ENCODE measurements at regions not wholly inside any gene's neighbourhood (a gene's known extent, or its start where the extent isn't known, plus 50 kb on each side); places are given as distances from the start of the nearest gene placed in this dataset.
"Not testable (repeated sequence)": the region's sequence is repeated elsewhere in the genome, so short reads cannot be mapped to it uniquely, and the experiment has no call there.

- intact Hi-C loops (cut with micrococcal nuclease); H3K4me3 ChIP-seq (ENCODE audit: low read length in 2 of 2); H3K4me3 Mint-ChIP-seq; H3K27me3 Mint-ChIP-seq; H3K36me3 Mint-ChIP-seq; H3K4me1 Mint-ChIP-seq; H3K9me3 ChIP-seq (ENCODE audit: control insufficient read depth in 1 of 2, low read length in 2 of 2); H3K4me1 ChIP-seq (ENCODE audit: insufficient read depth, low read length); H3K27me3 ChIP-seq (ENCODE audit: insufficient read depth, low read length); H3K27ac ChIP-seq (ENCODE audit: low read depth, low read length); H3K36me3 ChIP-seq (ENCODE audit: insufficient read depth, low read length); POLR2A ChIA-PET (ENCODE audit: partially characterized antibody); DNase-seq; H3K9me3 Mint-ChIP-seq; H3K27ac Mint-ChIP-seq; CTCF ChIA-PET (ENCODE audit: partially characterized antibody): not testable (repeated sequence)
Measured at GRCh38 chr12:54799966-54800365, 54.4 kb upstream of the MUCL1 start.

GRCh38 chr12:54798651-54799050 lies 55.7 kb upstream of the MUCL1 start:
- H3K27ac Mint-ChIP-seq = no peak overlapping the region
- no peak overlapping the region for H3K27ac ChIP-seq (ENCODE audit: low read depth, low read length)
- no peaks in the 10 kb centered on the region for H3K4me1 ChIP-seq (ENCODE audit: insufficient read depth, low read length)
- no peaks in the 10 kb centered on the region for H3K36me3 ChIP-seq (ENCODE audit: insufficient read depth, low read length)
- H3K9me3 ChIP-seq (ENCODE audit: control insufficient read depth in 1 of 2, low read length in 2 of 2) = no peaks in the 10 kb centered on the region
- H3K4me3 Mint-ChIP-seq = no peak overlapping the region
- ChIA-PET POLR2A (ENCODE audit: partially characterized antibody) (no interaction called here), CTCF (ENCODE audit: partially characterized antibody) (no interaction called here)
- no peak overlapping the region for H3K4me3 ChIP-seq (ENCODE audit: low read length in 2 of 2)
- intact Hi-C loops (cut with micrococcal nuclease) = no loop called here
- H3K27me3 ChIP-seq (ENCODE audit: insufficient read depth, low read length) = no peaks in the 10 kb centered on the region
- DNase-seq = no peak
- peaks cover 0 to 2% (median 0%) of the 10 kb centered on the region in 8 donors for H3K9me3 Mint-ChIP-seq
- no peaks in the 10 kb centered on the region for H3K36me3 Mint-ChIP-seq
- no peaks in the 10 kb centered on the region for H3K4me1 Mint-ChIP-seq
- peaks cover 2 to 6% of the 10 kb centered on the region in 2 donors for H3K27me3 Mint-ChIP-seq

GRCh38 chr12:54796991-54797390 lies 57.3 kb upstream of the MUCL1 start:
- ChIA-PET POLR2A (ENCODE audit: partially characterized antibody) (no interaction called here), CTCF (ENCODE audit: partially characterized antibody) (no interaction called here)
- no peaks in the 10 kb centered on the region for H3K36me3 Mint-ChIP-seq
- peaks cover 2 to 6% of the 10 kb centered on the region in 2 donors for H3K27me3 Mint-ChIP-seq
- Histone ChIP-seq H3K4me3 (ENCODE audit: low read length in 2 of 2) (no peak overlapping the region), H3K9me3 (ENCODE audit: control insufficient read depth in 1 of 2, low read length in 2 of 2) (no peaks in the 10 kb centered on the region), H3K27me3 (ENCODE audit: insufficient read depth, low read length) (no peaks in the 10 kb centered on the region), H3K27ac (ENCODE audit: low read depth, low read length) (no peak overlapping the region), H3K4me1 (ENCODE audit: insufficient read depth, low read length) (no peaks in the 10 kb centered on the region), H3K36me3 (ENCODE audit: insufficient read depth, low read length) (no peaks in the 10 kb centered on the region)
- H3K9me3 Mint-ChIP-seq = peaks cover 0 to 2% (median 0%) of the 10 kb centered on the region in 8 donors
- H3K4me1 Mint-ChIP-seq = no peaks in the 10 kb centered on the region
- intact Hi-C loops (cut with micrococcal nuclease) = no loop called here
- no peak overlapping the region for H3K4me3 Mint-ChIP-seq
- DNase-seq = no peak
- H3K27ac Mint-ChIP-seq = no peak overlapping the region

- POLR2A ChIA-PET (ENCODE audit: partially characterized antibody) = no interaction called here
- no peak overlapping the region for H3K27ac Mint-ChIP-seq
- CTCF ChIA-PET (ENCODE audit: partially characterized antibody) = no interaction called here
Measured at GRCh38 chr12:54795644-54796043, 58.7 kb upstream of the MUCL1 start.

GRCh38 chr12:54786081-54786480 lies 68.2 kb upstream of the MUCL1 start:
- peaks cover 4 to 61% (median 35%) of the 10 kb centered on the region in 8 donors for H3K9me3 Mint-ChIP-seq
- H3K4me3 ChIP-seq (ENCODE audit: low read length in 2 of 2) = no peak overlapping the region
- intact Hi-C loops (cut with micrococcal nuclease) = no loop called here
- peaks cover 10 to 13% of the 10 kb centered on the region in 2 donors for H3K36me3 Mint-ChIP-seq
- no peak overlapping the region for H3K27ac Mint-ChIP-seq
- H3K4me1 ChIP-seq (ENCODE audit: insufficient read depth, low read length) = no peaks in the 10 kb centered on the region
- no peaks in the 10 kb centered on the region for H3K36me3 ChIP-seq (ENCODE audit: insufficient read depth, low read length)
- no peaks in the 10 kb centered on the region for H3K4me1 Mint-ChIP-seq
- ChIA-PET CTCF (ENCODE audit: partially characterized antibody) (no interaction called here), POLR2A (ENCODE audit: partially characterized antibody) (no interaction called here)
- DNase-seq = no peak
- H3K9me3 ChIP-seq (ENCODE audit: control insufficient read depth in 1 of 2, low read length in 2 of 2) = peaks cover 0 to 4% of the 10 kb centered on the region in 2 donors
- no peaks in the 10 kb centered on the region for H3K27me3 ChIP-seq (ENCODE audit: insufficient read depth, low read length)
- no peak overlapping the region for H3K27ac ChIP-seq (ENCODE audit: low read depth, low read length)
- H3K4me3 Mint-ChIP-seq = no peak overlapping the region
- peaks cover 10 to 15% of the 10 kb centered on the region in 2 donors for H3K27me3 Mint-ChIP-seq

More at GRCh38 chr12:54795644-54796043, 58.7 kb upstream of the MUCL1 start:
- Histone ChIP-seq H3K27ac (ENCODE audit: low read depth, low read length) (no peak overlapping the region), H3K36me3 (ENCODE audit: insufficient read depth, low read length) (no peaks in the 10 kb centered on the region), H3K4me3 (ENCODE audit: low read length in 2 of 2) (no peak overlapping the region), H3K4me1 (ENCODE audit: insufficient read depth, low read length) (no peaks in the 10 kb centered on the region), H3K9me3 (ENCODE audit: control insufficient read depth in 1 of 2, low read length in 2 of 2) (no peaks in the 10 kb centered on the region), H3K27me3 (ENCODE audit: insufficient read depth, low read length) (no peaks in the 10 kb centered on the region)
- no peaks in the 10 kb centered on the region for H3K4me1 Mint-ChIP-seq
- no peak overlapping the region for H3K4me3 Mint-ChIP-seq
- peaks cover 2 to 4% of the 10 kb centered on the region in 2 donors for H3K27me3 Mint-ChIP-seq
- no peak for DNase-seq
- peaks cover 0 to 2% (median 0%) of the 10 kb centered on the region in 8 donors for H3K9me3 Mint-ChIP-seq
- intact Hi-C loops (cut with micrococcal nuclease) = no loop called here
- H3K36me3 Mint-ChIP-seq = no peaks in the 10 kb centered on the region

- no peak overlapping the region for H3K4me3 Mint-ChIP-seq
- H3K27me3 Mint-ChIP-seq = peaks cover 16 to 17% of the 10 kb centered on the region in 2 donors
- POLR2A ChIA-PET (ENCODE audit: partially characterized antibody) = no interaction called here
- no peak overlapping the region for H3K27ac ChIP-seq (ENCODE audit: low read depth, low read length)
- no peak for DNase-seq
- H3K9me3 ChIP-seq (ENCODE audit: control insufficient read depth in 1 of 2, low read length in 2 of 2) = peaks cover 0 to 4% of the 10 kb centered on the region in 2 donors
- H3K9me3 Mint-ChIP-seq = peaks cover 4 to 70% (median 37%) of the 10 kb centered on the region in 8 donors
- intact Hi-C loops (cut with micrococcal nuclease) = no loop called here
- no peaks in the 10 kb centered on the region for H3K36me3 ChIP-seq (ENCODE audit: insufficient read depth, low read length)
- CTCF ChIA-PET (ENCODE audit: partially characterized antibody) = interaction anchor here (1.0 kb wide), 1 partner anchor 35 kb away, joined by 3 read pairs; no protein-coding TSS in a partner anchor
- H3K4me1 ChIP-seq (ENCODE audit: insufficient read depth, low read length) = no peaks in the 10 kb centered on the region
- peaks cover 0 to 4% (median 0%) of the 10 kb centered on the region in 4 donors for H3K4me1 Mint-ChIP-seq
- peaks cover 10 to 15% of the 10 kb centered on the region in 2 donors for H3K36me3 Mint-ChIP-seq
- no peak overlapping the region for H3K4me3 ChIP-seq (ENCODE audit: low read length in 2 of 2)
- no peak overlapping the region for H3K27ac Mint-ChIP-seq
- no peaks in the 10 kb centered on the region for H3K27me3 ChIP-seq (ENCODE audit: insufficient read depth, low read length)
Measured at GRCh38 chr12:54784115-54784514, 70.2 kb upstream of the MUCL1 start.

GRCh38 chr12:54777031-54777430 lies 77.3 kb upstream of the MUCL1 start:
- H3K4me3 ChIP-seq (ENCODE audit: low read length in 2 of 2); POLR2A ChIA-PET (ENCODE audit: partially characterized antibody); intact Hi-C loops (cut with micrococcal nuclease); H3K4me1 ChIP-seq (ENCODE audit: insufficient read depth, low read length); CTCF ChIA-PET (ENCODE audit: partially characterized antibody); H3K27ac ChIP-seq (ENCODE audit: low read depth, low read length); H3K36me3 ChIP-seq (ENCODE audit: insufficient read depth, low read length); H3K27me3 ChIP-seq (ENCODE audit: insufficient read depth, low read length); H3K9me3 ChIP-seq (ENCODE audit: control insufficient read depth in 1 of 2, low read length in 2 of 2); H3K36me3 Mint-ChIP-seq: not testable (repeated sequence)
- peaks cover 4 to 14% of the 10 kb centered on the region in 2 donors for H3K27me3 Mint-ChIP-seq
- peaks cover 2 to 28% (median 12%) of the 10 kb centered on the region in 8 donors for H3K9me3 Mint-ChIP-seq
- H3K4me1 Mint-ChIP-seq = peaks cover 8 to 43% (median 25%) of the 10 kb centered on the region in 4 donors
- peak in 3 of 5 donors; percentile 4 to 30 (median 13) for DNase-seq
- peak overlapping the region in 1 of 7 donors; percentile 12 for H3K27ac Mint-ChIP-seq
- peak overlapping the region in 5 of 8 donors; percentile 38 to 82 (median 59) for H3K4me3 Mint-ChIP-seq

- no peaks in the 10 kb centered on the region for H3K9me3 ChIP-seq (ENCODE audit: control insufficient read depth in 1 of 2, low read length in 2 of 2)
- ChIA-PET CTCF (ENCODE audit: partially characterized antibody) (interaction anchor here (1.0 kb wide), 1 partner anchor 298 kb away, joined by 5 read pairs; no protein-coding TSS in a partner anchor), POLR2A (ENCODE audit: partially characterized antibody) (no interaction called here)
- DNase-seq = no peak
- Mint-ChIP-seq H3K4me3 (no peak overlapping the region), H3K27me3 (peaks cover 2 to 4% of the 10 kb centered on the region in 2 donors), H3K36me3 (peaks cover 0 to 1% of the 10 kb centered on the region in 2 donors), H3K27ac (no peak overlapping the region), H3K4me1 (peaks cover 8 to 35% (median 24%) of the 10 kb centered on the region in 4 donors), H3K9me3 (peaks cover 0 to 11% (median 3%) of the 10 kb centered on the region in 8 donors)
- H3K4me3 ChIP-seq (ENCODE audit: low read length in 2 of 2) = no peak overlapping the region
- no peak overlapping the region for H3K27ac ChIP-seq (ENCODE audit: low read depth, low read length)
- no peaks in the 10 kb centered on the region for H3K36me3 ChIP-seq (ENCODE audit: insufficient read depth, low read length)
- no peaks in the 10 kb centered on the region for H3K27me3 ChIP-seq (ENCODE audit: insufficient read depth, low read length)
- intact Hi-C loops (cut with micrococcal nuclease) = no loop called here
- peaks cover 7% of the 10 kb centered on the region for H3K4me1 ChIP-seq (ENCODE audit: insufficient read depth, low read length)
Measured at GRCh38 chr12:54773593-54773992, 80.7 kb upstream of the MUCL1 start.

All from CD4-positive, alpha-beta memory T cell (primary cell).